K562 (cell line): ENCODE measurements at regions not wholly inside any gene's neighbourhood (a gene's known extent, or its start where the extent isn't known, plus 50 kb on each side); places are given as distances from the start of the nearest gene placed in this dataset.

Experiments used
- ATAC-seq: fragments of 200-7000 bp; cut with Tn5 transposase; 3 replicates; pipeline ENCODE4 v1.9.1; 2020; ENCODE audit warnings: moderate library complexity
- BruUV-seq: library from RNA; stranded (reverse); fragments of 400-500 nt; replicated peaks from 2 replicates; lab custom pipeline; 2021; lab: Mats Ljungman, UMichigan
- CTCF ChIA-PET: fragments of 300-600 bp; formaldehyde crosslinking; extraction: SDS; loops from one replicate; lab custom pipeline; 2021; ENCODE audit warnings: low intra/inter-chr PET ratio; lab: Yijun Ruan, JAX
- POLR2A ChIA-PET: fragments of 300-600, 350-650 bp; sonication (Branson Sonifier 250); formaldehyde crosslinking; extraction: SDS; loops from one replicate; lab custom pipeline; 2021; ENCODE audit warnings: antibody characterized with exemption, inconsistent platforms; lab: Yijun Ruan, JAX
- DNase-seq, 4 experiments: peaks; one replicate each; pipeline versions ENCODE4 v3.0.0 to v3.0.0-alpha.2; 2011 to 2018; ENCODE audit warnings: low spot score in 3 of 4, mixed read lengths in 3 of 4; ENCODE audit errors: extremely low read depth in 1 of 4
- FAIRE-seq: peaks from 2 replicates; lab custom pipeline; 2011; peaks lifted over from hg19 to GRCh38; lab: Jason Lieb, UNC
- H2AFZ ChIP-seq: 2 replicates; pipeline ENCODE4 v1.6.0; 2011; ENCODE audit warnings: low read depth, low read length, control low read depth, inconsistent platforms
- H3K27ac ChIP-seq: fragments of 200-600 bp; 3 replicates; pipeline ENCODE4 v1.8.0; 2011; ENCODE audit warnings: low read depth, mild to moderate bottlenecking, control low read depth, inconsistent platforms, low read length, moderate library complexity, mixed read lengths; ENCODE audit errors: extremely low read depth
- H3K27me3 ChIP-seq, 2 experiments: fragments of 300-600 bp in 1 of 2; 2 replicates in 1 of 2; 3 replicates in 1 of 2; pipeline versions ENCODE4 v1.6.0 to v1.8.0; 2011; ENCODE audit warnings: inconsistent platforms in 2 of 2, low read length in 2 of 2, mild to moderate bottlenecking in 1 of 2, mixed read lengths in 1 of 2, moderate library complexity in 1 of 2; ENCODE audit not compliant: control insufficient read depth in 2 of 2, insufficient read depth in 2 of 2
- H3K36me3 ChIP-seq: fragments of 300-600 bp; 3 replicates; pipeline ENCODE4 v1.8.0; 2011; ENCODE audit warnings: mild to moderate bottlenecking, low read length, inconsistent platforms; ENCODE audit not compliant: control insufficient read depth, insufficient read depth
- H3K4me1 ChIP-seq, 2 experiments: fragments of 200-600 bp in 1 of 2; replicated peaks in 1 of 2; 2 replicates in 1 of 2; 3 replicates in 1 of 2; pipeline versions ENCODE4 v1.5.1 to v1.8.0; 2011; ENCODE audit warnings: inconsistent platforms in 2 of 2, low read length in 2 of 2, mild to moderate bottlenecking in 1 of 2, mixed read lengths in 1 of 2, moderate library complexity in 1 of 2; ENCODE audit not compliant: control insufficient read depth in 2 of 2, insufficient read depth in 2 of 2
- H3K4me2 ChIP-seq: 2 replicates; pipeline ENCODE4 v1.6.1; 2011; ENCODE audit warnings: low read length, control low read depth, inconsistent platforms, mixed read lengths; ENCODE audit not compliant: insufficient read depth
- H3K4me3 ChIP-seq: fragments of 200-600 bp; sonication (generic), shearing (Covaris generic); 2 replicates; pipeline ENCODE4 v1.5.1; 2016; ENCODE audit warnings: control low read depth, inconsistent platforms
- H3K79me2 ChIP-seq: fragments of 200-600 bp; 3 replicates; pipeline ENCODE4 v1.8.0; 2011; ENCODE audit warnings: low read length, inconsistent platforms; ENCODE audit not compliant: control insufficient read depth, insufficient read depth
- H3K9ac ChIP-seq, 2 experiments: 2 replicates each; pipeline versions ENCODE4 v1.6.0 to v1.6.1; 2011; ENCODE audit warnings: low read depth in 2 of 2, low read length in 2 of 2, control low read depth in 1 of 2, inconsistent platforms in 1 of 2, mild to moderate bottlenecking in 1 of 2, mixed read lengths in 1 of 2; ENCODE audit not compliant: insufficient read depth in 1 of 2
- H3K9me1 ChIP-seq: one replicate; pipeline ENCODE4 v1.6.0; 2011; ENCODE audit warnings: inconsistent platforms, mild to moderate bottlenecking, low read length, moderate library complexity; ENCODE audit not compliant: control insufficient read depth, insufficient read depth
- H3K9me3 ChIP-seq: replicated peaks from 2 replicates; pipeline ENCODE4 v1.5.1; 2011; ENCODE audit warnings: low read depth, low read length, inconsistent platforms; ENCODE audit not compliant: control insufficient read depth, insufficient read depth
- H4K20me1 ChIP-seq: replicated peaks from 2 replicates; pipeline ENCODE4 v1.6.1; 2011; ENCODE audit warnings: low read length, inconsistent platforms, mixed read lengths; ENCODE audit not compliant: control insufficient read depth, insufficient read depth
- CTCF ChIP-seq, 3 experiments: IDR thresholded peaks in 2 of 3; conservative IDR thresholded peaks in 1 of 3; 2 replicates each; pipeline ENCODE4 v1.5.1; 2011 to 2012; ENCODE audit warnings: low read length in 3 of 3, mild to moderate bottlenecking in 3 of 3, control low read depth in 2 of 3, improper control_type of control experiment in 1 of 3, inconsistent platforms in 1 of 3, low read depth in 1 of 3, mixed read lengths in 1 of 3, moderate library complexity in 1 of 3; ENCODE audit not compliant: insufficient read depth in 2 of 3
- ELF4 ChIP-seq: fragments of 450-650 bp; formaldehyde crosslinking; IDR thresholded peaks from 2 replicates; pipeline ENCODE4 v1.4.0; 2022; ENCODE audit warnings: missing genetic modification characterization
- HOXB6 ChIP-seq: fragments of 250-450 bp; sonication (Bioruptor Pico); IDR thresholded peaks from 2 replicates; pipeline ENCODE4 v1.5.1; 2022; ENCODE audit warnings: mild to moderate bottlenecking, borderline replicate concordance
- JUND ChIP-seq, 2 experiments: IDR thresholded peaks; 2 replicates in 1 of 2; 3 replicates in 1 of 2; pipeline ENCODE4 v1.6.1; 2011; ENCODE audit warnings: borderline replicate concordance in 2 of 2, low read depth in 2 of 2, low read length in 2 of 2, improper control_type of control experiment in 1 of 2, missing biosample characterization in 1 of 2, missing genetic modification characterization in 1 of 2, missing genetic modification reagents in 1 of 2
- RAD21 ChIP-seq, 2 experiments: fragments of 250-450 bp in 1 of 2; fragments of 450-650 bp in 1 of 2; sonication (Bioruptor Pico) in 1 of 2; formaldehyde crosslinking in 1 of 2; IDR thresholded peaks in 1 of 2; conservative IDR thresholded peaks in 1 of 2; 2 replicates each; pipeline versions ENCODE4 v1.4.0 to v1.8.0; 2020 to 2022; ENCODE audit warnings: mild to moderate bottlenecking in 2 of 2, moderate library complexity in 1 of 2
- REST ChIP-seq, 2 experiments: fragments of 450-650 bp; formaldehyde crosslinking in 1 of 2; IDR thresholded peaks; 2 replicates each; pipeline versions ENCODE4 v1.4.0 to v1.6.1; 2014 to 2020; ENCODE audit warnings: mild to moderate bottlenecking in 2 of 2, borderline replicate concordance in 1 of 2, low read depth in 1 of 2
- SAP30 ChIP-seq: fragments of 200-600 bp; sonication (generic); IDR thresholded peaks from 2 replicates; pipeline ENCODE4 v1.6.1; 2012; ENCODE audit warnings: borderline replicate concordance, low read depth, mild to moderate bottlenecking, moderate library complexity, low read length, control low read depth, inconsistent platforms; ENCODE audit not compliant: insufficient read depth, poor library complexity, severe bottlenecking
- ZNF551 ChIP-seq: fragments of 250-450 bp; sonication (Bioruptor Pico); IDR thresholded peaks from 2 replicates; pipeline ENCODE4 v1.5.0; 2021; ENCODE audit warnings: mild to moderate bottlenecking, moderate library complexity
- WGBS: fragments of 100-300 bp; shearing (Covaris generic); methylation state at CpG from one replicate; pipeline ENCODE4 v1.1.6; 2016; ENCODE audit warnings: low coverage, mixed read lengths; ENCODE audit not compliant: insufficient coverage; ENCODE audit errors: missing lambda C conversion rate; 5-methylcytosine and 5-hydroxymethylcytosine counted together
- in situ Hi-C: fragments of 300-500 bp; cut with MboI; formaldehyde crosslinking; loops from 4 replicates; pipeline ENCODE4 v1.15.0; 2018; ENCODE audit warnings: inconsistent platforms, mixed read lengths
- intact Hi-C: fragments of 100-400 bp; cut with micrococcal nuclease; formaldehyde crosslinking; loops from 2 replicates; pipeline ENCODE4 v1.14.2; 2022

DNA sequence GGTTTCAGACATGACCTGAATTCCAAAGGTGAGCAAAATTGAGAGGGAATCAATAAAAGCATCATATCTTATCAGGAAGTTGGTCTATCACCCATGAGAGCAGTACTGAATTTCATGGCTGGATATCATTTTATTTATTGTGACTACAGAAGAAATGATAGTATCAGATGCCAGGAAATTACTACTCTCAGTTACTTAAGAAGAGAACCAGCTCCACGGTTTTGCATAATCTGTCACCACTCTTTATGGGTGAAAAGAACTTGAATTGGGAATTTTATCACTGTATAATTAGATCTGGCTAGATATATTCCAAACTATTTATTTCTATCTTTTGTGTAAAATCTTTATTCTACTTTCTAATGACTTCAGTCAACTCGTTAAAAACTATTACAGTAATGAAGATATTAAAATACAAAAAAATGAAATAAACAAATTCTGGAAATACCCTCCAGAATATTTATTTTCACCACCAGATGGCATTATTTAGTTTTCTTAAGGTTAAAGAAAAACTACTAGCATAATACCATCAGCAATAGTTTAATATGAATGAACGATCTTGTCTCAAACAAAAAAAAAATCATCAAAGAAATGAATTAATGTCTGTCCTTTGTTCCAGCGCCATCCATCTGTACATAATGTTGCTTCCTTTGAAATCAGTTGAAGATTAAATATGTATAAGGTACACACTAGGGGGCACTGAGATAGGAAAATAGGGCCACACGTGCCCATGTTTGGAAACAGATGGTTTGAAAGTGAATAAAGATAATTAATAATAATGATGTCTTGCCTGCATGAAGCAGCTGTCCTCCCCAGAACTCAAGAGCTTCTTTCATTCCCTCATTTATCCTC lies 84.7 kb upstream of the SLCO6A1 start:
- H3K9ac ChIP-seq, result no peak overlapping the region
- FAIRE-seq, result no peak
- no peaks in the 10 kb centered on the region for H3K9me1 ChIP-seq
- POLR2A ChIA-PET, result interaction anchor here (0.7 kb wide), 1 partner anchor 13 kb away, joined by 3 read pairs; no protein-coding TSS in a partner anchor
- intact Hi-C loops (loop anchor here (2.0 to 5.0 kb wide), 5 partner anchors 89 to 639 kb away; no protein-coding TSS in a partner anchor), in situ Hi-C loops (no loop called here)
- H4K20me1 ChIP-seq, result no peaks in the 10 kb centered on the region
- H3K4me1 ChIP-seq, result no peaks in the 10 kb centered on the region
- WGBS, result 2% methylated on average over 5 of the region's 5 CpGs
- CTCF ChIA-PET, result interaction anchor here (0.6 to 0.9 kb wide), 5 partner anchors 210 to 892 kb away, joined by 3 to 5 read pairs (median 3); no protein-coding TSS in a partner anchor
- no peaks in the 10 kb centered on the region for H3K9me3 ChIP-seq
- H3K4me2 ChIP-seq, result no peak overlapping the region
- no TSS peak for BruUV-seq
- H3K27ac ChIP-seq, result no peak overlapping the region
- no peaks in the 10 kb centered on the region for H3K27me3 ChIP-seq
- H3K36me3 ChIP-seq, result no peaks in the 10 kb centered on the region
- peak in 3 of 4 experiments; percentile 2 to 9 (median 7) for DNase-seq
- H3K79me2 ChIP-seq, result no peaks in the 10 kb centered on the region
- no peak overlapping the region for H2AFZ ChIP-seq
- no peak for ATAC-seq
- H3K4me3 ChIP-seq, result no peak overlapping the region
- TF ChIP-seq JUND (IDR thresholded peaks at IDR 0.05; ENCODE audit: borderline replicate concordance, low read depth, low read length) (no peak), JUND (tag; IDR thresholded peaks at IDR 0.05; ENCODE audit: borderline replicate concordance, low read depth, low read length) (no peak), SAP30 (no peak), ELF4 (CRISPR knock-in tag) (no peak), HOXB6 (CRISPR knock-in tag) (no peak), REST (IDR thresholded peaks at IDR 0.05; ENCODE audit: borderline replicate concordance) (peak; percentile 35; the same call in 1 of the 2 replicates), REST (CRISPR knock-in tag; IDR thresholded peaks at IDR 0.05; ENCODE audit: low read depth) (no peak), RAD21 (CRISPR knock-in tag; conservative IDR thresholded peaks at IDR 0.05 in 1 of 2, IDR thresholded peaks at IDR 0.05 in 1 of 2) (peak; percentile 48 to 61), ZNF551 (CRISPR knock-in tag) (no peak), CTCF (IDR thresholded peaks at IDR 0.05 in 2 of 3, conservative IDR thresholded peaks at IDR 0.05 in 1 of 3; ENCODE audit: insufficient read depth in 2 of 3, low read depth in 1 of 3, low read length in 3 of 3) (peak; percentile 21 to 48 (median 48); a peak in 3 of 6 replicates)
